Tibial nerve (tissue), 3 donors: ENCODE measurements at regions not wholly inside any gene's neighbourhood (a gene's known extent, or its start where the extent isn't known, plus 50 kb on each side); places are given as distances from the start of the nearest gene placed in this dataset.

Source experiments
- POLR2A ChIP-seq, 2 donors: fragments of 450-650 bp; IDR thresholded peaks; one replicate each; pipeline ENCODE4 v1.6.1; 2017; ENCODE audit warnings: antibody characterized with exemption in 2 of 2, mild to moderate bottlenecking in 2 of 2, moderate library complexity in 2 of 2
- TF ChIP-seq, protein P1 (sequence below), 5 experiments: fragments of 200-600 bp in 3 of 5; fragments of 450-650 bp in 2 of 5; sonication (generic) in 3 of 5; IDR thresholded peaks; one replicate each; pipeline ENCODE4 v1.5.1; 2016 to 2019; ENCODE audit warnings: antibody characterized with exemption in 5 of 5, mild to moderate bottlenecking in 3 of 5, moderate library complexity in 2 of 5

GRCh38 chr5:25027526-25027925, 382.7 kb upstream of the CDH10 start:
- TF ChIP-seq, protein P1, sequence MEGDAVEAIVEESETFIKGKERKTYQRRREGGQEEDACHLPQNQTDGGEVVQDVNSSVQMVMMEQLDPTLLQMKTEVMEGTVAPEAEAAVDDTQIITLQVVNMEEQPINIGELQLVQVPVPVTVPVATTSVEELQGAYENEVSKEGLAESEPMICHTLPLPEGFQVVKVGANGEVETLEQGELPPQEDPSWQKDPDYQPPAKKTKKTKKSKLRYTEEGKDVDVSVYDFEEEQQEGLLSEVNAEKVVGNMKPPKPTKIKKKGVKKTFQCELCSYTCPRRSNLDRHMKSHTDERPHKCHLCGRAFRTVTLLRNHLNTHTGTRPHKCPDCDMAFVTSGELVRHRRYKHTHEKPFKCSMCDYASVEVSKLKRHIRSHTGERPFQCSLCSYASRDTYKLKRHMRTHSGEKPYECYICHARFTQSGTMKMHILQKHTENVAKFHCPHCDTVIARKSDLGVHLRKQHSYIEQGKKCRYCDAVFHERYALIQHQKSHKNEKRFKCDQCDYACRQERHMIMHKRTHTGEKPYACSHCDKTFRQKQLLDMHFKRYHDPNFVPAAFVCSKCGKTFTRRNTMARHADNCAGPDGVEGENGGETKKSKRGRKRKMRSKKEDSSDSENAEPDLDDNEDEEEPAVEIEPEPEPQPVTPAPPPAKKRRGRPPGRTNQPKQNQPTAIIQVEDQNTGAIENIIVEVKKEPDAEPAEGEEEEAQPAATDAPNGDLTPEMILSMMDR (IDR thresholded peaks at IDR 0.05): no peak
- no peak for TF ChIP-seq POLR2A (IDR thresholded peaks at IDR 0.05)
